ENCODE measurements at regions not wholly inside any gene's neighbourhood (a gene's known extent, or its start where the extent isn't known, plus 50 kb on each side); places are given as distances from the start of the nearest gene placed in this dataset.

DNA sequence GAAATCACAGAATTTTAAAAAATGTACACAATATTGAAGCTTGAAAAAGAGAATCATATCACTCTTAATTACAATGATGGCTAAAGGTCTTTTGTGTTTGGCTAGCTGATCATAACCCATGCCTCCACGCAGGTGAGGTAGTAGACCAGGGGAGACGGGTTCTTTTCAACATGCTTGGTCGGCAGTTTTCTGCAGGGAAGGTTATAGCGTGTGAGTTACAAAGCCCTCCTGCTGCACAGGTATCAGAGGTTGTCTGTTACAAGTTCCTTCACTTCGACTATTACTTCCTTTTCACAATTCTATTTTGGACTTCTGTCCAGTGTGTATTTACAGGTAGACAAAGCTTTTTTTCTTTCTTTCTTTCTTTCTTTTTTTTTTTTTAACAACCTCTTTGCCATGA lies 127.1 kb upstream of the PRPS1L1 start:
- no peak for DNase-seq

DNA sequence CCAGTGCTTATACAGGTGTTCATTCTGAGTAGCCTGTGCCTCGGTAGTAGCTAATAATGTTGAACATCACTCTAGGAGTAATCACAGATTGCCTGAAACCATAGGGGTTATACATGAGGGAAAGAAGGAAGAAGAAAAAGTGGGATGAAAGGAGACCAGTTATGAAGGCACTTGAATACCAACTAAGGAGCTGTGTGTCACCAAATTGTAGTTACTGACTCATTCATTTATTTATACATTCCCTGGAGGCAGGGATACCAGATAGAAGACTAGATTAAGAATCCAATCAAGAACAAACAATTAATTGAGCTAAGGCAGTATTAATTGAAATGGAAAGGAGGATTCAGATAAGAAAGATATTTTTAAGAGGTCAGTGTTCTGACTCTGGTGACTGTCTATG lies 129.6 kb upstream of the PRPS1L1 start:
- no peak for DNase-seq

DNA sequence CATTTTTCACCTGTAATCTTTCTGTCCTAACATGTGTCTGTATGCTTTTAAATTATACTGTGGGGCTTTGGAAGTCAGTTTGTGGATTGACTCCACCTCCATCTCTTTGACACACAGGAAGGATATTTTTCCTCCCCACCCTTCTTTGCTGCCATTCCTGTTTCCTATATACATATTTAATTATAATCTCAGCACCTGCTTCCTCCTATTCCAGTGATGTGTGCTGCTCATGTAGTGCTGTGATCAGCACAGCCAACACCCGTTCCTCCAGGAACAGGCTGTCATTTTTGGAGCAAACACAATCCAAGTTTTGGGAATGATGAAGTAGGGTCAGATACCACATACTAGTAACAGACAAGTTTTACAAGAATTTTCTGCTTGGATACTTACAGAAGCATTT lies 135.0 kb upstream of the PRPS1L1 start:
- no peak for DNase-seq

DNA sequence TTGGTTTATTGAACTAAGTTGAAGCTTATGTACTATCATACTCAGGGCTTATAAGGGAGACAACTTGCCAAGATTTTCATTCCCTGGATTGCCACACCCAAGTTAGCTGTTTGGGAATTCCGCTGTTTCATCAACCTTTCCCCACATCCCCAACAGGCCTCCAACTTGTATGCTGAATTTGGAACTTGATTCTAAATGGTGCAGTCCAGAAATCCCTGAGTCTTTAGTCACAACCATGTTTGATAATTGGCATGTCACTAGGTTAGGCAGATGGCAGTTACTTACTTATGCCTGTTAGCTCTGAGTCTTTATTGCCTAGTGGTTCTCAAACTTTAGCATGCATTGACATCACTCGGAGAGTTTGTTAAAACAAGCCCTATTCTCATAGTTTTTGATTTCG lies 135.4 kb upstream of the PRPS1L1 start:
- DNase-seq: no peak

DNA sequence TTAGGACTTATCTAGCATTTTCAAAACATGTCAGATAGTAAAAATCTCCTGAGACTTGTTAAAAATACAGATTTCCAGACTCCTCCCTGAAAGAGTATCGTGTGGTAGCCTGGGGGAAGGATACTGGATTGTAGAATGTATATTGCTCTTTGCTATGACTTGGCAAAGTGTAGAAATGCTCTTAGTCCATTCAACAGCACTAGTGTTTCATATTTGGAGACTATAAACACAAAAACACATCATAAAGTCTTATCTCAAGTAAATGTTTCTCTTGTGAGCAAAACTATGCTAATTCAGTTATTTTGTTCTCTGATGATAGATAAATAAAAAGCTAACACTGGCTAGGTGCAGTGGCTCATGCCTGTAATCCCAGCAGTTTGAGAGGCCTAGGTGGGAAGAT lies 137.5 kb upstream of the PRPS1L1 start:
- no peak for DNase-seq

DNA sequence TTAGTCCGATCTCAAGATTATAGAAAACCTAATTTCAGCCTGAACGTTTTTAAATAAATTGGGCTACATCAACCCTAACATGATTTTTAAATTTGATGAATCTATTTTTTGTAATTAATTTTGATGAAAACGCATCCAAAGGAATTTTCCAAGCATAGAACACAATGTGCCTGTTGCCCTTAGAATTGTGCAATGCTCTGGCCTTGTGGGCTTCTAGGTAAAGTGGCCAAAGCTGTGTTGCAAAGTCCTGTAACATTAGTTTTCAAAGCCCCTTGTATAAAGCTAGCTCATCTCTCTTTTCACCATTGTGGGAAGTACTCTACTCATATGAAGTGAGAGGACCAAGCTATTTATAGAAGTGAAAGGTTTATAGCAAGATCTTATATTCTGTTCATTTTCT lies 138.4 kb upstream of the PRPS1L1 start:
- no peak for DNase-seq

DNA sequence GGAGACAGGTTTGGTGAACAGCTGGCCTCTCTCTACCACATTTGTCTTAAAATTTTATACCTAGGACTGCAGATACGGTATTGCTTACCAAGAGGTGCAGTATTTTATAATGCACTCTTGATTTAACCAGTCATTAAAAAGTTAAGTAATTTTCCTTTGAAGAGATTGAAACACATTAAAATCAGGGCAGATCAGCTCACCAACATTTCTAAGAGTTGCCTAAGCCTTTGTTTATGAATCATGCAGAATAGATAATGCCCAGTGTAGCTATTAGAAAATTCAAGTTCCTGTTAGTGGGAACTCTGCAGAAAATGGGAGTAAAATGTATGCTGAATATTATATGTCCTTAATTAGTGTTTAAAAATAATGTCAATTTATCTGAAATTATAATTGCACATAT lies 140.2 kb upstream of the PRPS1L1 start:
- DNase-seq: no peak

DNA sequence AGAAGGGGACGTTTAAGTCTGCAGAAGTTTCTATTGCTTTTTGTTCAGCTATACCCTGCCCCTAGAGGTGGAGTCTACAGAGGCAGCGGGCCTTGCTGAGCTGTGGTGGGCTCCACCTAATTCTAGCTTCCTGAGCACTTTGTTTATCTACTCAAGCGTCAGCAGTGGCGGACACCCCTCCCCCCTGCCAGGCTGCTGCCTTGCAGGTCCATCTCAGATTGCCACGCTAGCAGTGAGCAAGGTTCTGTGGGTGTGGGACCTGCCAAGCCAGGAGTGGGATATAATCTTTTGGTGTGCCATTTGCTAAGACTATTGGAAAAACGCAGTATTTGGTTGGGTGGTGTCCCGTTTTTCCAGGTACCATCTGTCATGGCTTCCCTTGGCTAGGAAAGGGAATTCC lies 147.3 kb upstream of the PRPS1L1 start:
- DNase-seq: no peak

DNA sequence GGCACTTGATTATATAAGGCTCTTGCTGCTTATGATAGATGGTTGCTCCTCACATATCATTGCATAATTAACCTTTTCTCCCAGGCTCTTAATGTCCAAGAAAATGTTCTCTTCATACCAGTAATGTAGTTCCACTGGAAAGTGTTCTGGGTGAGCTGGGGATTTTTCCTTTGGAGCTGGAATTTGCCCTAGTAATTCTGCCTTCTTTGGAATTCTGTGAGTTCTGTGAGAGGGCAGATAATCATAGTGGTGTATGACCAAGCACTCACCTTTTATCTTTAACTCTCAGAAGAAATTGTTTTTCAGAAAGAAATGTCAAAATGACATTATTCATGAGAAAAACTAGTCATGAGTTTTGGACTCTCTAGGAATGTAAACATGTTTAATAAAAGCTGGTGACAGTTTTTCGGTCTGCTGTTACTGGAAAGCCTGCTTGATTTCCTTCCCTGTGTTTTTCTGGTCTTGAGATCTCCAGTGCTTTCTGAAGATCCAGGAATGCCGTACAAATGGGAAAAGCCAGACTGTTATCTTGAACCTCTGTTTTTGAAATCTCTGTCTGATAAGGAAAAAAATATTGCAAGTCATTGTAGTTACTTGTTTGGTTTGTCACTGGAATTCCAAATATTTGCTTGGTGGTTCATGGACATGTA lies 148.3 kb upstream of the PRPS1L1 start:
- DNase-seq: no peak

DNA sequence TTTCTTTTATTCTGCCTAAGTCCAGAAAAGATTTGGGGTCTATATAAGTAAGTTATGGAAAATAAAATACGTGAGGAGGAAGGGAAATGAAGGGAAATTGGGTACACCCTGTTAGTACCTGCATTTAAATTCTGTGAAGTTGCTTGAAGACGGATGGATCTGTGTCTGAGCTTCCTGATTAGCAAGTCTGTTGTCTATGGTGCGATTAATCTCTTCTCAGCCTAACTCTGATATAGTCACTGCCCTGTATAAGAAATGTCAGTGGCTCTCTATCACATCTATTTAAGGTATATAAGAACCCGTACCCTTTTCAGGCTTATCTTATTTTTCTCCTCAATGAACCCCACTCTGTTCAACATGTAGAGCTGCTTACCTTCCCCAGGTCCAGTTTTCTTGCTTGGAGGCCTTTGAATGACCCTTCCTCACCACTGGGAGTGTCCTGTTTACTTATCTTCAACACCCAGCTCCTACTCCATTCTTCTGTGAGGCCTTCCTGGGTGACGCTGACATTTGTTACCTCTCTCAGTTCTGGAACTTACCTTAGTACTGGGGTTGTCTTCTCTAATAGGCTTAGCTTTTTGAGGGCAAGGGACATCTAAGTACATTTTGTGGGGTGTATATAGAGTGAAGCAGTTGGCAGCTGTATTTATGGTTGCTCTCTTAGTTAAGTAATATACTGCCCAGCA lies 149.6 kb upstream of the PRPS1L1 start:
- no peak for DNase-seq

DNA sequence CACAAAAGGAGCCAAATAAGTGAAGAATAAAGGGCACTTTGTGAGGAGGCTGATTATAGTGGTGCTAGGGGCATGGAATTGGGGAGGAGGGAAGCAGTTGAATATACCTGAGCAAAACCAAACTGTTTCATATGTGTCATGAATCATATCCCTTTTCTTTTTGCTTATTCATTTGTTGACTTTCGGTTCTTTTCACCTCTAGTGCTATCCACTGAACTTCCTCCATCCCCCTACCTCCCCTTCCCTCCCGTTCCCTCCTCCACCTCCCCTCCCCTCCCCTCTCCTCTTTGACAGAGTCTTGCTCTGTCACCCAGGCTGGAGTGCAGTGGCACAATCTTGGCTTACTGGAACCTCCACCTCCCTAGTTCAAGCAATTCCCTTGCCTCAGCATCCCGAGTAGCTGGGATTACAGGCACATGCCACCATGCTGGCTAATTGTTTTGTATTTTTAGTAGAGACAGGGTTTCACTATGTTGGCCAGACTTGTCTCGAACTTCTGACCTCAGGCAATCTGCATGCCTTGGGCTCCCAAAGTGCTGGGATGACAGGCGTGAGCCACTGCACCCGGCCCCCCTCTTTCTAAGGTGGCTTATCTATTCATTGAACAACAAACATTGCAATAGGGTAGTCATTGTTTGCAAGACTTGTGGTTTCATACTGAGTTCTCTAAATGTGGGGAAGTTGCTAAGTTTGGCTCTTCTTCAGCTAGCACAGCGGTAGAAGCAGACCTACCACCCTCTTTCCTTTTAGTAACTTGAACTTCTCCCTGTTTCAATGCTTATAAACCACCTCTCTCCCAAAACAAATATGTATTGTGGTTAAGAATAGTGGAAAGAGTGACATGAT lies 150.4 kb upstream of the PRPS1L1 start:
- DNase-seq: peak in 1 of 2 donors; percentile 1

DNA sequence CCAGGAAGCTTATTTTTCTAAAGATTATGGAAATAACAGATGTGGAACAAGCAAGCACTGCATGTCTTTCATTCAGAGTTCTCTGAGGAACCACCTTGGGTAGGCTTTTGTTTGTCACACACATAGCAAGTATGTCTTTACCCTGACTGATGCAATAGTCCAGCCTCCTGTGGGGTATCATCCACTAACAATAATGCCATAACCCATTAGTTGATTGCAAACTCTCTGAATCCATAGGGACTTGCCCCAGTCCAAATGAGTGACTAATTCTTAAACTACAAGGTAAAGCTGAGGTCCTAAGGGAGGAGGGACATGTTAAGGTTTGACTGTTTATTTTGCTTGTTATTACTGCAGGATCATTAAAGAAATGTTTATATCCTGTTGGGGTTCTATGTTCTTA lies 151.4 kb upstream of the PRPS1L1 start:
- no peak for DNase-seq

DNA sequence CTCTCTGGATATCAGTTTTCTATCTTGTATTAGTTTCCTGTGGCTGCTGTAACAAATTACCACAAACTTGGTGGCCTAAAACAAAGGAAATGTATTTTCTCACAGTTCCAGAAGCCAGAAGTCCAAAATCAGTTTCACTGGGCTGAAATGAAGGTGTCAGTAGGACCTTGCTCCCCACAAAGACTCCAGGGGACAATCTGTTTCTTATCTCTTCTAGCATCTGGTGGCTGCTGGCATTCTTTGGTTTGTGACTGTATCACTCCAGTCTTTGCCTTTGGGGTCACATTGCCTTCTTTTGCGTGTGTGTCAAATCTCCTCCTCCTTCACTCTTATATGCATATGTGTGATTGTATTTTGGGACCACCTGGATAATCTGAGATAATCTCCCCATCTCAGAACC lies 153.0 kb upstream of the PRPS1L1 start:
- no peak for DNase-seq

DNA sequence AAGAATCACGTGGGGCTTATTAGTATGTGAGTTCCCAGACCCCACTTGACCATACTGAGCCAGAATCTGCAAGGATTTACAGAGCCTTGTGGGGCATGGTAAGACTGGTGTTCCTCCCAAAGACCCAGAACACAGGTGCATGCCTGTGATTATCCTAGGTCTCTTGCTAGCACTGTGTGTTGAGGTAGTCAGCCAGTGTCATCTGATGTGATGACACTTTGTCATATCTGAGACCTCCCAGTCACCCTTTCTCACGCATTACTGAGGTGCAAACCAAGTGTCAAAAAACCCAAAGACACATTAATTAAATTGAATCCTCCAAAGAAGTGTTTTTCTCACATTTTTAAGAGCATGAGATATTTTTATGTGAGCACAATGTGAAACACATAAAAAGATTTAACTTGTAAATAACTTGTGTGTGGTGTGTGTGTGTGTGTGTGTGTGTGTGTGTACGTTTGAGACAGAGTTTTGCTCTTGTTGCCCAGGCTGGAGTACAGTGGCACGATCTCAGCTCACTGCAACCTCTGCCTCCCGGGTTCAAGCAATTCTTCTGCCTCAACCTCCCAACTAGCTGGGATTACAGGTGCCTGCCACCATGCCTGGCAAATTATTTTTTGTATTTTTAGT lies 162.0 kb upstream of the PRPS1L1 start:
- no peak for DNase-seq

DNA sequence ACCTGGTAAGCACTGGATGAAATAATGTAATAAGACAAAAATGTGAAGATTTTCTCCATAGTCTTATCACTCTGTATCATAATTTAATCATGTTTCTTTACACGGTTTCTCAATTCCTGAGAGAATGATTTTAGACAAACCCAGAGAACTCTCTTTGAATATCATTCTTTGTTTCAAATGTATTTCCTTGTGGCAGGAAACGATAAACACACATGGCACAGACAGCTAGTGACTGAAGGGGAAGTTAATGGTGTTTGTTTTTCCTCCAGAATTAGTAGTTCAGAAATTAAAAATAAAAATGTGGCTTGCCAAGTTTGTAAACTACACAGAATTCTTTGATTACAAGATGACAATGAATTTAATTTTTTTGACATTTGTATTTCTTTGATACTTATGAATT lies 163.7 kb upstream of the PRPS1L1 start:
- DNase-seq: no peak

DNA sequence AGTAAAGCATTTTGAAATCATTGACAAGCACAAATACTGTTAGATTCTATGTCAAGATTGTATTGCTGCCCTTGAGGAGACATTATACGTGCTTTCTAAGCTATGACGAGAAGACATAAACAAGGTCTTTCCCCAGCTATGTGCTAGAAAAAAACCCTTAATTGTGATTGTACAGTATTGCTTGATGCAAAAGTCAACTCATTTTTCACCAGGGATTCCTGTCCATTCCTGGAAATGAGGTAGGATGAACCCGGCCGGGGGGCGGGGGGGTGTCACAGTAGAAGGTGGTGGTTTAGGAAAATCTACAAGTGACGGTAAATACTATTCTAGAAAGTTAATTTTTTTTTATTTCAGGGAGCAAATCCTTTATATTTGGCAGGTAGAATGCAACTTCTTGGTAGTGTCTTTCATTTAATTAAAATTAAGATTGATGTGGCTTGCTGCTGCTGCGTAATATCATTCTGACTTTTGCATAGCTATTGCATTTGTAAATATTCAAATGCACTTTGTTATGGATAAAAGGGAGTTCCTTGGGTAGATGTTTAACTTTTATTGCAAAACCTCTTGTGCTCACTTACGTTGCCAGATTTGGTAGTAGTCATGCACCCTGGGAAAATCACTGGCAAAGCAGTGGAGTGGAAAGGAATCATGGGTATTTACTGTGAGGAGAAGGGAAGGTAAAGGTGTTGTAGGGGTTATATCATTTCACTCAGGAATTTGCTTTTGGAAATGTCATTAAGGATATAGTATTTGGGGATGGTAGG lies 164.4 kb upstream of the PRPS1L1 start:
- DNase-seq: no peak

DNA sequence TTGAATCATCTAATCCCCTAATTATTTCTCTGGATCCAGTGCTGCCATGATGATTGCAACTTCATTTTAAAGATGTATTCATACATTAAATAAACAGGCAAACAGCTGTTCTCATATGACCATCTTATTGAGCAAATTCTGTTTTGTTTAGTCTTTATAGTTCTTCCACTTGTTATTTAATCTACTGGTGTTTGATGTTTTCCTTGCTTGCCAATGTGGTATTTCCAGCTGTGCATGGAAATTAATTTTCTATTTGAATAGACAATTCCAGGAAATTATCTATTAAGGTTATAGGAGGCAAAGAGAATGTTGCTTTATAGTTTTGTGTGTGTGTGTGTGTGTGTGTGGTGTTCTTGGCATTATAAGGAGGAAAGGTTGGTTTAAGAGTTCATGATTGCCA lies 167.0 kb upstream of the PRPS1L1 start:
- no peak for DNase-seq

DNA sequence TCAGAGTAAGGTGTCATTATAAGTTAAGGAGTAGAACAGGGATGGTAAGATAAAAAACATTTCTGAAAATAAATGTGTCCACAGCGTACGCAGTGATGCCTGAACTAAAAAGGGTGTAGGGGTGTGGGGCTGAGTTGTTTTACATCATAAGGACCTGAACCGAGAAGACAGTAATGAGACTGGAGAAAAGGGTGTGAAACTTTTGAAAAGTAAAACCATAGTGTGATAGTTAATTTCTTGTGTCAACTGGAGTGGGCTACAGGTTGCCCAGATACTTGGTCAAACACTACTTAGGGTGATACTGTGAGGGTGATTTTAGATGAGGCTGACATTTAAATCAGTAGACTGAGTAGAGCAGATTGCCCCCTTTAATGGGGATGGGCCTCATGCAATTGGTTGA lies 169.0 kb upstream of the PRPS1L1 start:
- no peak for DNase-seq

DNA sequence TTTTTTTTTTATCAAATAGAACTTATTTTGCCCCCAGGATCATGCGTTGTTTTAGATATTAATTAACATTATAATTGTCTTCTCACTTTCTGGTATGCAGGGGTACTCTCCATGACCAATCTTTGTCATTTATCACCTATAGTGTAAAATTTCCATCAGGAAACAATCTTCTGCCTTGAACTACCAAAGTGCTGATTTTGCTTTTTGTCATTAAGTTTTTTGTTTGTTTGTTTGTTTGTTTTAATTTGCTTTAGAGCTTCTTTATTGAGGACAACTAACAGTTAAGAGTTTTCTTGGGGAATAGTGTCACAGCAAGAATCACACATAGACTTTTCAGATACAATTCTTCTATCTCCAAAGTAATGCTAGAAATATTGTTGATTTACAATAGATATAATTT lies 171.2 kb upstream of the PRPS1L1 start:
- no peak for DNase-seq

DNA sequence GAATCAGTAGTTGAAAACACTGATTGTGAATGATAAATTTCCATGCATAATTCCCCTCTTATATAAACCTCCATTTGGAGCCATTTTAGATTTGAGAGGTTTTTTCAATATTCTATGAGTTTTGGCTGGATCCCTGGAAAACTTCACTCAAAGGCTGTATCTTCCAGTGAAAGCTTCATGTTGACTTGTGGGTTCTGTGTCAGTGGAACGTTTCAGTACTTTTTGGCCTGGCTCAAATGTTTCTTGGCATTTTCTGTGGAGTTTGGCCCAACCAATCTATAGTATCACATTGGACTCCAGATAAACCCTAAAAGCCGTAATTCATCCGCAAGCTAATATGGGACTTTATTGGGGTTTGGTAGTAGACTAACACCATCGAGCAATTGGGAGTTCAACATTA lies 172.6 kb upstream of the PRPS1L1 start:
- no peak for DNase-seq

DNA sequence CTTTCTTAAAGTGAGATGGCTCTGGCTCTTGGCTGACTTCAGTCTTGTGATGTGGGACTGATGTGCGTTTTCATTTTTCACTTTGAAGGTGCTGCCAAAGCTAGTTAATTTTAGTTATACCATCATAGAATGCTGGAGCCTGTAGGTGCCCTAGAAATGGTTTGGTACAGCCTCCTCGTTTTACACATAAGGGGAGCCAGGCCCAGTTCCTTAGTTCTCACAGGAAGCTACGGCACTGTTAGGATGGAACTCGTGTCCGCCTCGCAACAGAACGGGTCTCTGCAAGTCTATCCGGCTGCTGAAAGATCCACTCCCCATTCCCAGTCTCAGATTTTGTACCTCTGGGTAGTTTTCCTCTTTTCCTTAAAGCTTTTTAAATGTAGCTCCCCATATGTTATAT lies 173.2 kb upstream of the PRPS1L1 start:
- DNase-seq: no peak

DNA sequence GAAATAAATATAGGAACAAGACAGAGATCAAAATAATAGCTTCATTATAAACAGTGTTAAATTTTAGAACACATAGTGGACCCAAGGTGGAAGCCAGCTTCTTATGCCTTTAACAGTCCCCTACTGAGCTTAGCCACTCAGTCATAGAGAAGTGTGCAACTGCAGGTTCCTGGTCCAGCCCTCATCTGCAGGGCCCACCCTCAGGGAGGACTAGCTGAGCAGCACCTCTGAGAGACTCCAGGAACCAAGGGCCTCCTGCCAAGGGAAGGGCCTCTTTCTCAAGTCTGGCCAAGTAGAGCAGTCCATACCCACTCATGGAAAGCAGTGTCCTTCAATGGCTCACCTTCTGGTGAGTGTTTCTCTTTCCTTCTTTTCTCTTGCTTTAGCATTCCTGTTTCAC lies 173.7 kb upstream of the PRPS1L1 start:
- no peak for DNase-seq
